VCaP (cell line): ENCODE measurements at regions not wholly inside any gene's neighbourhood (a gene's known extent, or its start where the extent isn't known, plus 50 kb on each side); places are given as distances from the start of the nearest gene placed in this dataset.

Experiments used
- H3K27ac ChIP-seq: fragments of 450-650 bp; 2 replicates; pipeline ENCODE4 v1.5.1; 2017
- TF ChIP-seq, protein P1 (sequence below): fragments of 450-650 bp; conservative IDR thresholded peaks from 2 replicates; pipeline ENCODE4 v1.5.1; 2017; ENCODE audit warnings: mild to moderate bottlenecking, moderate library complexity

DNA sequence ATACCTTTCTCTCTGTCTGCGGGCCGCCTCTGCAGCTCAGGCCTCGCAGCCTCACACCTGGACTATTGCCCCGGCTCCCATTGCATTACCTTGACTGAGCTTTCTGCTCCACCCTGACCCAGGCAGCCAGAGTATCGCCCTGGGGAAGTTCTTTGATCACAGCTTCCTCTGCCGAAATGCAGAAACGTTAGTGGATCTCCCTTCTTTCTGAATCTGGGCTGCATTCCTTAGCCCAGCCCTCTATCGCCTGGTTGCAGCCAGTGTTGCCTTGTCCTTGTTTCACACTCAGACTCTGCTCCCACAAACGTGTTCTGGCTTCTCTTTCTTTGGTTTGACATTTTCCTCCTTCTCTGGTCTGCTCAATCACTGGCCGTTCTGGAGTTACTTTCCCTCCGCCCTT, 195.7 kb downstream of the ADAMTS15 start:
- TF ChIP-seq, protein P1, sequence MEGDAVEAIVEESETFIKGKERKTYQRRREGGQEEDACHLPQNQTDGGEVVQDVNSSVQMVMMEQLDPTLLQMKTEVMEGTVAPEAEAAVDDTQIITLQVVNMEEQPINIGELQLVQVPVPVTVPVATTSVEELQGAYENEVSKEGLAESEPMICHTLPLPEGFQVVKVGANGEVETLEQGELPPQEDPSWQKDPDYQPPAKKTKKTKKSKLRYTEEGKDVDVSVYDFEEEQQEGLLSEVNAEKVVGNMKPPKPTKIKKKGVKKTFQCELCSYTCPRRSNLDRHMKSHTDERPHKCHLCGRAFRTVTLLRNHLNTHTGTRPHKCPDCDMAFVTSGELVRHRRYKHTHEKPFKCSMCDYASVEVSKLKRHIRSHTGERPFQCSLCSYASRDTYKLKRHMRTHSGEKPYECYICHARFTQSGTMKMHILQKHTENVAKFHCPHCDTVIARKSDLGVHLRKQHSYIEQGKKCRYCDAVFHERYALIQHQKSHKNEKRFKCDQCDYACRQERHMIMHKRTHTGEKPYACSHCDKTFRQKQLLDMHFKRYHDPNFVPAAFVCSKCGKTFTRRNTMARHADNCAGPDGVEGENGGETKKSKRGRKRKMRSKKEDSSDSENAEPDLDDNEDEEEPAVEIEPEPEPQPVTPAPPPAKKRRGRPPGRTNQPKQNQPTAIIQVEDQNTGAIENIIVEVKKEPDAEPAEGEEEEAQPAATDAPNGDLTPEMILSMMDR: no peak
- no peak overlapping the region for H3K27ac ChIP-seq

DNA sequence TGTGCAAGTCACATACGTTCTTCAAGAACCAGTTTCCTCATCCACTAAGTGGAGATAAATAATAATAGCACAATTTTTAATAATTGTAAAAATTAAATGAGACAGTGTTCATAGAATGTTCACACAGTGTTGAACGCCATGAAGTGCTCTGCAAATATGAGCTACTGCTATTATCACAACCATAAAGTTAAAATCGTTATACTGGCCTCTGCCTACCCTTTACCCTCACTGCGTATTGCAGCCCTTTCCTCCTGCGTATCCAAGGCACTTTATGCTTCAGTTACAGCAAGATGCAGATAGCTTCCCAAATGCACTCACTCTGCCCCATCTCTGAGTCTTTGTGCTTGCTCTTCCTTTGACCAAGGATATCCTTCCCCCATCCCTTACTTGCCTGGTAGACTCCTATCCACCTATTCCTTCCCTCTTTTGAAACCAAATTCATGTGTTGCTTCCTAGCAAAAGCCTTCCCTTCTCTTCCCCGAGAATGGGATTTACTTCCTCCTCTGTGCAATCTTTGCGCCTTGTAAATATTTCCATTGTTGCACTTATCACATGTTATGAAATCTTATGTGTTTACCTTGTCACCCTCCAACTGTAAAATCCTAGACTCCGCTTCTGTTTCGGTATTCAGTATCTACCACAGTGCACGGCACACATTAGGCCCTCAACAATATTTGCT, 196.9 kb downstream of the ADAMTS15 start:
- TF ChIP-seq, protein P1: no peak
- H3K27ac ChIP-seq: no peak overlapping the region

DNA sequence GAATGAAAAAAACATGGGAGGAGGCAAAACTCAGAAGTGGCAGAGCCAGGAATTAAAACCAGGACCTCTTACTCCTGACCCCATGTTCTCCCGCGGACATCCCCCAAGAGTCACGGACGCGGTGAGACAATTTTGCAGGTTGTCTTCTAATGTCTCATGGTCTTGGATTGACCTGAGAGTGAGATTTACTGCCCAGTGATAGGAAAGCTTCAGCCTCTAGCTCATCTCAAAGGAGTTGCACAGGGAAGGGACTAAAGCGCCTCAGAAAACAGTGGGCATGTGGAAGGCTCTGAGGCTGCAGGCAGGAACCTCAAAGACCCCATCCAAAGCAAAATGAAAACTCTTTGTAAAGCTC, 197.4 kb downstream of the ADAMTS15 start:
- no peak overlapping the region for H3K27ac ChIP-seq
- TF ChIP-seq, protein P1: no peak

DNA sequence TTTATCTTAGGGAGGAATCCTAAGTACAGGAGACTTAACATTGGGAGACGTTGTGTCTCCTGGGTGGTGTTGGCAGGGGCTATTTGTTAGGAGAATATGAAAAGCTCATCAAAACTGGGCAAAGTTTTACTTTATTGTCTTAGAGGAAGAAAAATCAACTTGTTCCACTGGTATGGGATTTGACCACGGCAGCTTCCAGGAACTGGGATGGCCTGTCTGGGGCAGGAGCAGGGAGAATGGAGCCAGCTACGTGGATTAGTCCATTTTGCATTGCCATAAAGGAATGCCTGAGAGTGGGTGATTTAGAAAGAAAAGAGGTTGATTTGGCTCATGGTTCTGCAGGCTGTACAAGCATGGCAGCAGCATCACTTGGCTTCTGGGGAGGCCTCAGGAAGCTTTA, 198.4 kb downstream of the ADAMTS15 start:
- no peak overlapping the region for H3K27ac ChIP-seq
- TF ChIP-seq, protein P1: no peak

DNA sequence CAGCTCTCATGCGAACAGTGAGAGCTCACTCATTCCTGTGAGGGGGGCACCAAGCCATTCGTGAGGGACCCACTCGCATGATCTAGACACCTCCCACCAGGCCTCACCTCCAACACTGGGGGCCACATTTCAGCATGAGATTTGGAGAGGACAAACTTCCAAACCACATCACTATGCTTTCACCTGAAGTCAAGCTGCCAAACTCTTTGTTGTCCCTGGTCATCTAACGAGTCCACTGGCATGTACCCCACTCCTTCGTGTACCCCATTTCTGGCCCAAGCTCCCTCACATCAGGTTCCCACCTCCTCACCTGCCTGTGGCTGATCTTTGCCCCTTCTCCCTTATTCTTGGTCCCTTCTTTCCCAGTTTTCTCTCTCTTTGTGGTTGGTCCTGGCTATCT, 198.9 kb downstream of the ADAMTS15 start:
- no peak overlapping the region for H3K27ac ChIP-seq
- TF ChIP-seq, protein P1: no peak

DNA sequence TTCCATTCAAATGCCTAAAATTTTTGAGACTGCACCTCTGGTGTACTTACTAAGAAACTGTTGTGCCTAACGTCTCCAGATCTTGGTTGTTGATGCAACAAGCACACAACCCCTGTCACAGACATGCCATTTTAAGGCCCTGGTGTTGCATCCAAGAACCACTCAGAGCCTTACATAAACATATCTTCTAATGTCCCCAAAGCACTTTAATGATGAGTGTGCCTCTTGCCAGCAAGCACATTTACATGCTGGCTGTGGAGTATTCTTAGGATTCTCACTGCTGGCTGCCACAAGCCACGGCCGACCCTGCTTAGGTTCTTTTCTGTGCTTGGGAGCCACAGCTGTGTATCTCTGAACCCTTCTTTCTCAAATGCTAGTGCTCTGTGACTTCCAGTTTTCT, 201.4 kb downstream of the ADAMTS15 start:
- TF ChIP-seq, protein P1: no peak
- no peak overlapping the region for H3K27ac ChIP-seq

DNA sequence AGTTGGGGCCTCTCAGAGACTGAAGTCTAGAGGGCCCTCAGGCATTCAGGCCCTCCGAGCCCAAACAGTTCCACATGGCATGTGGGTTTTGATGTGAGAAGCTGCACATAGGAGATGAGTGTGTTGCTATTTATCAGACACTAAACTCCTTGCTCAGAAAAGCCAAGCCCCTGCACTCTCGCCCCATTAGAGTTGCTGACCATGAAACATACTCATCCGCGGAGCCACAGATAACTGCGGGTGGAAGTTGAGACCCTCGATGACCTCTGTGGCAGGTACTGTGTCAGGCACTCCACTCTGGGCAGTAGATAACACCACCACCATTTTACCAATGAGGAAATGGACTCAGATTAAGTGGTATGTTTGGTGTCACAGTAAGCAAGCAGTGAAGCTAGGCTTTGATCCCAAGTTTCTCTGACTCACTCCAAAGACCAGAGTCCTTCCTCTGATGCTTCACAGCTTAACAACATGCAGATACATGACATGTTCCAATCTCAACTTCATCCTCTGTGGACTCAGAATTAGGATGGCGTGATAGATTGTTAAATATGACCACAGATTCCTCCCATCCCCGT, 202.1 kb downstream of the ADAMTS15 start:
- TF ChIP-seq, protein P1: no peak
- H3K27ac ChIP-seq: no peak overlapping the region
